ENCODE measurements at regions not wholly inside any gene's neighbourhood (a gene's known extent, or its start where the extent isn't known, plus 50 kb on each side); places are given as distances from the start of the nearest gene placed in this dataset.

DNA sequence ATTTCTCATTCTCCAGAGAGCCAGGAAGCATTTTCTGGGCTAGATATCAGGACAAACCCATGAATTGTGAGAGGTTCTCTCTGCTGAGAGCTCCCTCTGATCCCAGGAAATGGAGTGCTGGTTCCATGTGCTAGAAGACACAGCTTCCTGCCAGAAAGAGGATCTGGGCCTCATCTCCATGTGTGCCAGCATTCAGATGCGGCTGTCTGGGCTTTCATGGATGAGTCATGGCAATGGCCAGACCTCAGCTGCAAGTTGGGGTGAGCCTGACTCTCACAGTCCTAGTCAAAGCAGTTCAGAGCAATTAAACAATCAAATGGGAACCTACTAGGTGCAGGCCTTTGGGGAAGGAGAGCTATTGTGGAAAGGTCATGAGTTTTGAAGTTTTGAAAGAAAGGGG is 82.3 kb upstream of the EED start:
- Histone ChIP-seq H2BK5ac (ENCODE audit: low read depth, low read length, poor library complexity, severe bottlenecking) (no peak overlapping the region), H2AFZ (ENCODE audit: low read depth, low read length) (peak overlapping the region; percentile 11), H2AK5ac (ENCODE audit: low read length, severe bottlenecking) (no peak overlapping the region), H2BK12ac (ENCODE audit: low read length in 2 of 2) (peak overlapping the region in 1 of 2 experiments; percentile 55), H4K91ac (ENCODE audit: low read length) (peak overlapping the region; percentile 15), H3K9me3 (ENCODE audit: control insufficient read depth, low read length) (no peaks in the 10 kb centered on the region), H2BK120ac (ENCODE audit: low read depth, low read length) (no peak overlapping the region), H3K27me3 (ENCODE audit: control insufficient read depth in 1 of 2, insufficient read depth in 1 of 2, low read length in 2 of 2) (no peaks in the 10 kb centered on the region), H3K18ac (ENCODE audit: low read depth in 1 of 2, low read length in 2 of 2) (peak overlapping the region; percentile 82 to 85), H3K27ac (ENCODE audit: low read length, poor library complexity, severe bottlenecking) (no peak overlapping the region), H3K4ac (ENCODE audit: low read depth in 1 of 2, low read length in 2 of 2) (peak overlapping the region in 1 of 2 experiments; percentile 90), H3K9ac (ENCODE audit: low read length) (peak overlapping the region; percentile 34), H3K14ac (ENCODE audit: low read length in 2 of 2) (no peak overlapping the region), H3K4me2 (ENCODE audit: low read length, poor library complexity, severe bottlenecking) (no peak overlapping the region), H3K36me3 (ENCODE audit: control insufficient read depth in 1 of 2, insufficient read depth in 2 of 2, low read depth in 1 of 2, low read length in 2 of 2) (no peaks in the 10 kb centered on the region), H3K23ac (ENCODE audit: low read length in 2 of 2) (no peak overlapping the region), H2BK15ac (ENCODE audit: low read depth, poor library complexity, severe bottlenecking) (no peak overlapping the region), H3K4me3 (ENCODE audit: insufficient read depth in 1 of 2, low read depth in 1 of 2, low read length in 2 of 2) (no peak overlapping the region), H3K4me1 (ENCODE audit: control insufficient read depth, insufficient read depth, low read depth, low read length) (peaks cover 5% of the 10 kb centered on the region), H3K79me1 (replicated peaks; ENCODE audit: low read length, poor library complexity, severe bottlenecking) (no peaks in the 10 kb centered on the region), H4K8ac (ENCODE audit: low read length) (no peak overlapping the region)
- peak; percentile 87 for DNase-seq
- WGBS, result 0% methylated on average over 1 of the region's 1 CpG

DNA sequence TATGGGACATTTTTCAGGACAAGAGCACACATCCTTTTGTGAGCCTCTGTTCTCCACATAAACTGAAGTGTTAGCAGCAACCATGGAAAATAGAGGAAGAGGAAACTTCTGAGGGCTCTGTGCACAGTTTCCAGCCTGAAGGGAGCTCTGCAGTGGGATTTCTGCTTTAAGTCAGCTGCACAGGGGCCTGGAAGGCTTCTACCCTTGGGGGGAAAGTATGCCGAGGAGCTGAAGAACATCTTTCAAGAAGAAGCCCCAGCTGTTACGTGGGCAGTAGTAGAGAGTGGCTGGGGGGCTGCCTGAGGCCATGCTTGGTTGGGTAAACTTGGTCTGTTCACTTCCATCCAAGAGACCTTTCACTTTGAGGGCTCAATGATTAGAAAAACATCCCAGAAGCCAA is 82.7 kb upstream of the EED start:
- Histone ChIP-seq H3K4me3 (ENCODE audit: insufficient read depth in 1 of 2, low read depth in 1 of 2, low read length in 2 of 2) (no peak overlapping the region), H2AK5ac (ENCODE audit: low read length, severe bottlenecking) (no peak overlapping the region), H3K36me3 (ENCODE audit: control insufficient read depth in 1 of 2, insufficient read depth in 2 of 2, low read depth in 1 of 2, low read length in 2 of 2) (no peaks in the 10 kb centered on the region), H3K79me1 (replicated peaks; ENCODE audit: low read length, poor library complexity, severe bottlenecking) (no peaks in the 10 kb centered on the region), H2BK5ac (ENCODE audit: low read depth, low read length, poor library complexity, severe bottlenecking) (no peak overlapping the region), H2BK120ac (ENCODE audit: low read depth, low read length) (no peak overlapping the region), H3K4me2 (ENCODE audit: low read length, poor library complexity, severe bottlenecking) (no peak overlapping the region), H4K8ac (ENCODE audit: low read length) (peak overlapping the region; percentile 78), H3K4ac (ENCODE audit: low read depth in 1 of 2, low read length in 2 of 2) (peak overlapping the region; percentile 10 to 90), H3K4me1 (ENCODE audit: control insufficient read depth, insufficient read depth, low read depth, low read length) (peaks cover 5% of the 10 kb centered on the region), H3K9me3 (ENCODE audit: control insufficient read depth, low read length) (no peaks in the 10 kb centered on the region), H2BK12ac (ENCODE audit: low read length in 2 of 2) (peak overlapping the region; percentile 61 to 86), H3K18ac (ENCODE audit: low read depth in 1 of 2, low read length in 2 of 2) (peak overlapping the region; percentile 72 to 85), H3K27me3 (ENCODE audit: control insufficient read depth in 1 of 2, insufficient read depth in 1 of 2, low read length in 2 of 2) (no peaks in the 10 kb centered on the region), H3K23ac (ENCODE audit: low read length in 2 of 2) (peak overlapping the region in 1 of 2 experiments; percentile 28), H3K27ac (ENCODE audit: low read length, poor library complexity, severe bottlenecking) (peak overlapping the region; percentile 3), H2BK15ac (ENCODE audit: low read depth, poor library complexity, severe bottlenecking) (no peak overlapping the region), H3K14ac (ENCODE audit: low read length in 2 of 2) (no peak overlapping the region), H3K9ac (ENCODE audit: low read length) (peak overlapping the region; percentile 34), H2AFZ (ENCODE audit: low read depth, low read length) (peak overlapping the region; percentile 11), H4K91ac (ENCODE audit: low read length) (peak overlapping the region; percentile 4)
- DNase-seq, result no peak
- WGBS, result 81% methylated on average over 2 of the region's 2 CpGs

GRCh38 chr11:86161336-86161735 is 83.2 kb upstream of the EED start:
- Histone ChIP-seq H3K4ac (ENCODE audit: low read depth in 1 of 2, low read length in 2 of 2) (peak overlapping the region in 1 of 2 experiments; percentile 27), H2BK120ac (ENCODE audit: low read depth, low read length) (no peak overlapping the region), H3K23ac (ENCODE audit: low read length in 2 of 2) (no peak overlapping the region), H3K27ac (ENCODE audit: low read length, poor library complexity, severe bottlenecking) (no peak overlapping the region), H4K8ac (ENCODE audit: low read length) (no peak overlapping the region), H2AK5ac (ENCODE audit: low read length, severe bottlenecking) (no peak overlapping the region), H2AFZ (ENCODE audit: low read depth, low read length) (no peak overlapping the region), H3K14ac (ENCODE audit: low read length in 2 of 2) (no peak overlapping the region), H3K4me2 (ENCODE audit: low read length, poor library complexity, severe bottlenecking) (no peak overlapping the region), H3K4me1 (ENCODE audit: control insufficient read depth, insufficient read depth, low read depth, low read length) (peaks cover 5% of the 10 kb centered on the region), H3K18ac (ENCODE audit: low read depth in 1 of 2, low read length in 2 of 2) (no peak overlapping the region), H3K27me3 (ENCODE audit: control insufficient read depth in 1 of 2, insufficient read depth in 1 of 2, low read length in 2 of 2) (no peaks in the 10 kb centered on the region), H3K9ac (ENCODE audit: low read length) (peak overlapping the region; percentile 34), H2BK12ac (ENCODE audit: low read length in 2 of 2) (no peak overlapping the region), H2BK5ac (ENCODE audit: low read depth, low read length, poor library complexity, severe bottlenecking) (no peak overlapping the region), H2BK15ac (ENCODE audit: low read depth, poor library complexity, severe bottlenecking) (no peak overlapping the region), H4K91ac (ENCODE audit: low read length) (no peak overlapping the region), H3K79me1 (replicated peaks; ENCODE audit: low read length, poor library complexity, severe bottlenecking) (no peaks in the 10 kb centered on the region), H3K9me3 (ENCODE audit: control insufficient read depth, low read length) (no peaks in the 10 kb centered on the region), H3K36me3 (ENCODE audit: control insufficient read depth in 1 of 2, insufficient read depth in 2 of 2, low read depth in 1 of 2, low read length in 2 of 2) (no peaks in the 10 kb centered on the region), H3K4me3 (ENCODE audit: insufficient read depth in 1 of 2, low read depth in 1 of 2, low read length in 2 of 2) (no peak overlapping the region)
- no peak for DNase-seq

DNA sequence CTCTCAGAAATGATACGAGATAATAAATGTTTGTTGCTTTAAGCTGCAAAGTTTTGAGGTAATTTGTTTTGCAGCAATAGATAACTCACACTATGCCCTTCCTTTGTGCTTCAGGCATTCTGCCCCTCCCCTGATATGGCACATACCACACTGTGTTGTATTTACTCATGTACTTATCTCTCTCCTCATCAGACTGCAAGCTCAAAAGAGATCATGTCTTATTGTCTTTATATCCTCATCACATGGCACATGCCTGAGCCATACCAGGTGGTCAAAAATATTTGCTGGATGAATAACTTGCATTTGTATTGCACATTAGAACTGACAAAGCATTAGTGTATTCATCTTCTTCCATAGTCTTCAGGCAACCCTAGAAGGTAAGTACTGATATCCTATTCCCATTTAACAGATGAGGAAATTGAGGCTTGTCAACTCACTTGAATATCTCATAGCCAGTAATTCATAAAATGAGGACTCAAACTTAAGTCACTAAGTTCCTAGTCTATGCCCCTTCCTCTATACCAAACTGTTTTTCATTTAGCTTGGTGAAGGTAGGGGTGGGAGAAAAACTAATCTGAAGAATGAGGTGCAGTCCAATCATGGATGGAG is 83.9 kb upstream of the EED start:
- H2AK5ac ChIP-seq (ENCODE audit: low read length, severe bottlenecking), result no peak overlapping the region
- no peak overlapping the region for H3K18ac ChIP-seq (ENCODE audit: low read depth in 1 of 2, low read length in 2 of 2)
- H4K8ac ChIP-seq (ENCODE audit: low read length), result no peak overlapping the region
- no peak overlapping the region for H3K4me3 ChIP-seq (ENCODE audit: insufficient read depth in 1 of 2, low read depth in 1 of 2, low read length in 2 of 2)
- no peak overlapping the region for H3K23ac ChIP-seq (ENCODE audit: low read length in 2 of 2)
- no peak for DNase-seq
- peaks cover 5% of the 10 kb centered on the region for H3K4me1 ChIP-seq (ENCODE audit: control insufficient read depth, insufficient read depth, low read depth, low read length)
- 50% methylated on average over 1 of the region's 1 CpG for WGBS
- H3K9me3 ChIP-seq (ENCODE audit: control insufficient read depth, low read length), result no peaks in the 10 kb centered on the region
- H3K27me3 ChIP-seq (ENCODE audit: control insufficient read depth in 1 of 2, insufficient read depth in 1 of 2, low read length in 2 of 2), result no peaks in the 10 kb centered on the region
- no peak overlapping the region for H2BK5ac ChIP-seq (ENCODE audit: low read depth, low read length, poor library complexity, severe bottlenecking)
- H3K36me3 ChIP-seq (ENCODE audit: control insufficient read depth in 1 of 2, insufficient read depth in 2 of 2, low read depth in 1 of 2, low read length in 2 of 2), result no peaks in the 10 kb centered on the region
- H3K27ac ChIP-seq (ENCODE audit: low read length, poor library complexity, severe bottlenecking), result no peak overlapping the region
- H3K4ac ChIP-seq (ENCODE audit: low read depth in 1 of 2, low read length in 2 of 2), result no peak overlapping the region
- H2AFZ ChIP-seq (ENCODE audit: low read depth, low read length), result no peak overlapping the region
- H2BK120ac ChIP-seq (ENCODE audit: low read depth, low read length), result no peak overlapping the region
- no peak overlapping the region for H4K91ac ChIP-seq (ENCODE audit: low read length)
- no peak overlapping the region for H3K9ac ChIP-seq (ENCODE audit: low read length)
- H3K14ac ChIP-seq (ENCODE audit: low read length in 2 of 2), result no peak overlapping the region
- no peaks in the 10 kb centered on the region for H3K79me1 ChIP-seq (replicated peaks; ENCODE audit: low read length, poor library complexity, severe bottlenecking)
- no peak overlapping the region for H3K4me2 ChIP-seq (ENCODE audit: low read length, poor library complexity, severe bottlenecking)
- no peak overlapping the region for H2BK15ac ChIP-seq (ENCODE audit: low read depth, poor library complexity, severe bottlenecking)
- H2BK12ac ChIP-seq (ENCODE audit: low read length in 2 of 2), result no peak overlapping the region
